Ovary (tissue), 3 donors: ENCODE measurements at regions not wholly inside any gene's neighbourhood (a gene's known extent, or its start where the extent isn't known, plus 50 kb on each side); places are given as distances from the start of the nearest gene placed in this dataset.

Experiments used
- EP300 ChIP-seq: sonication (generic); formaldehyde crosslinking; IDR thresholded peaks from one replicate; pipeline ENCODE4 v1.6.1; 2017; ENCODE audit warnings: antibody characterized with exemption
- POLR2A ChIP-seq: fragments of 450-650 bp; IDR thresholded peaks from one replicate; pipeline ENCODE4 v1.6.1; 2017; ENCODE audit warnings: antibody characterized with exemption, mild to moderate bottlenecking, moderate library complexity
- TF ChIP-seq, protein P1 (sequence below), 3 donors: fragments of 450-650 bp in 2 of 3; fragments of 200-600 bp in 1 of 3; IDR thresholded peaks; one replicate each; pipeline versions ENCODE4 v1.5.1 to v1.8.0; 2016 to 2022; ENCODE audit warnings: antibody characterized with exemption in 3 of 3, mild to moderate bottlenecking in 1 of 3
- donor health status: DM: no; HTN: no; CAD: no.

DNA sequence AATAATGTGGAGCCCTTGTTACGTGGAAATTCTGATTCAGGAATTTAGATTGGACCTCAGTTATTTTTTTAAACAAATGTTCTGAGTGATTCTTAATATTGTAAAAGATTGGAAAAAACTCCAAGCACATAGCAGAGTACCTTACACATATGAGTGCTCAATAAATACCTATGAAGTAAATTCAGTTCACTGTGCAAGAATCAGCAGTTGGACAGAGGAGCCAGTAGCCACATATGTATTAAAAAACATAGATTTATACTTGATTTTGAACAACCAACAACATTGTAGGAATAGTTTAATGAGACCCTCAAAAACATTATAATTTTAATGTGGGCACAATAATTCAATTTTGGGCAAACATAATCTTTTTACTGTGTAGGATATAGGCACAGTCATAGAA lies 109.3 kb upstream of the B3GAT2 start:
- TF ChIP-seq, protein P1, sequence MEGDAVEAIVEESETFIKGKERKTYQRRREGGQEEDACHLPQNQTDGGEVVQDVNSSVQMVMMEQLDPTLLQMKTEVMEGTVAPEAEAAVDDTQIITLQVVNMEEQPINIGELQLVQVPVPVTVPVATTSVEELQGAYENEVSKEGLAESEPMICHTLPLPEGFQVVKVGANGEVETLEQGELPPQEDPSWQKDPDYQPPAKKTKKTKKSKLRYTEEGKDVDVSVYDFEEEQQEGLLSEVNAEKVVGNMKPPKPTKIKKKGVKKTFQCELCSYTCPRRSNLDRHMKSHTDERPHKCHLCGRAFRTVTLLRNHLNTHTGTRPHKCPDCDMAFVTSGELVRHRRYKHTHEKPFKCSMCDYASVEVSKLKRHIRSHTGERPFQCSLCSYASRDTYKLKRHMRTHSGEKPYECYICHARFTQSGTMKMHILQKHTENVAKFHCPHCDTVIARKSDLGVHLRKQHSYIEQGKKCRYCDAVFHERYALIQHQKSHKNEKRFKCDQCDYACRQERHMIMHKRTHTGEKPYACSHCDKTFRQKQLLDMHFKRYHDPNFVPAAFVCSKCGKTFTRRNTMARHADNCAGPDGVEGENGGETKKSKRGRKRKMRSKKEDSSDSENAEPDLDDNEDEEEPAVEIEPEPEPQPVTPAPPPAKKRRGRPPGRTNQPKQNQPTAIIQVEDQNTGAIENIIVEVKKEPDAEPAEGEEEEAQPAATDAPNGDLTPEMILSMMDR (IDR thresholded peaks at IDR 0.05) = no peak
- TF ChIP-seq POLR2A = no peak
- TF ChIP-seq EP300 = no peak
